H1 (cell line): ENCODE measurements at regions not wholly inside any gene's neighbourhood (a gene's known extent, or its start where the extent isn't known, plus 50 kb on each side); places are given as distances from the start of the nearest gene placed in this dataset.

ENCODE experiments used
- CTCF ChIA-PET: fragments of 300-600 bp; sonication (Branson Sonifier 250); formaldehyde crosslinking; loops from one replicate; lab custom pipeline; 2021; ENCODE audit not compliant: partially characterized antibody; lab: Charles Lee
- POLR2A ChIA-PET: fragments of 300-600 bp; sonication (Branson Sonifier 250); formaldehyde crosslinking; loops from one replicate; lab custom pipeline; 2021; ENCODE audit warnings: inconsistent platforms; ENCODE audit not compliant: partially characterized antibody; lab: Charles Lee
- DNase-seq, 2 experiments: peaks; one replicate each; pipeline versions ENCODE4 v3.0.0 to v3.0.0-alpha.2; 2010 to 2022; ENCODE audit warnings: low spot score in 2 of 2, low read depth in 1 of 2, mixed read lengths in 1 of 2
- FAIRE-seq: peaks from 2 replicates; lab custom pipeline; 2011; peaks lifted over from hg19 to GRCh38; lab: Jason Lieb, UNC
- H2AFZ ChIP-seq: 2 replicates; pipeline ENCODE4 v1.8.1; 2012; ENCODE audit warnings: low read length, inconsistent platforms
- H2AK5ac ChIP-seq: 2 replicates; pipeline ENCODE4 v1.6.1; 2013; ENCODE audit warnings: low read depth, low read length
- H2BK120ac ChIP-seq: replicated peaks from 2 replicates; pipeline ENCODE3; 2013; ENCODE audit warnings: low read depth, low read length, inconsistent platforms
- H2BK12ac ChIP-seq: 2 replicates; pipeline ENCODE4 v1.6.1; 2013; ENCODE audit warnings: low read depth, low read length
- H2BK15ac ChIP-seq: 2 replicates; pipeline ENCODE4 v1.6.1; 2013; ENCODE audit warnings: low read length
- H2BK20ac ChIP-seq: 2 replicates; pipeline ENCODE4 v1.6.1; 2013; ENCODE audit warnings: low read length
- H2BK5ac ChIP-seq: 2 replicates; pipeline ENCODE4 v1.6.1; 2013; ENCODE audit warnings: low read depth, low read length
- H3K14ac ChIP-seq: 2 replicates; pipeline ENCODE4 v1.6.1; 2013; ENCODE audit warnings: inconsistent platforms; ENCODE audit not compliant: insufficient read length
- H3K18ac ChIP-seq: 2 replicates; pipeline ENCODE4 v1.6.1; 2013; ENCODE audit warnings: low read length; ENCODE audit errors: extremely low read depth
- H3K23ac ChIP-seq: 2 replicates; pipeline ENCODE4 v1.6.1; 2013; ENCODE audit warnings: inconsistent platforms; ENCODE audit not compliant: insufficient read length
- H3K23me2 ChIP-seq: 2 replicates; pipeline ENCODE4 v1.6.1; 2013; ENCODE audit warnings: low read depth, low read length
- H3K27ac ChIP-seq: 2 replicates; pipeline ENCODE4 v1.6.1; 2011; ENCODE audit warnings: low read depth, low read length, inconsistent platforms
- H3K27me3 ChIP-seq, 4 experiments: replicated peaks in 1 of 4; 1 replicate in 1 of 4; 2 replicates in 3 of 4; pipeline versions ENCODE4 v1.6.1 to v1.8.1; 2011 to 2013; ENCODE audit warnings: low read length in 3 of 4, mild to moderate bottlenecking in 3 of 4, inconsistent platforms in 2 of 4, mixed read lengths in 2 of 4, moderate library complexity in 1 of 4; ENCODE audit not compliant: control insufficient read depth in 3 of 4, insufficient read depth in 3 of 4; ENCODE audit errors: extremely low read depth in 1 of 4
- H3K36me3 ChIP-seq, 4 experiments: 2 replicates each; pipeline versions ENCODE4 v1.6.1 to v1.8.1; 2011 to 2013; ENCODE audit warnings: mild to moderate bottlenecking in 4 of 4, low read length in 3 of 4, moderate library complexity in 2 of 4, control low read depth in 1 of 4, inconsistent platforms in 1 of 4; ENCODE audit not compliant: insufficient read depth in 4 of 4, control insufficient read depth in 2 of 4
- H3K4ac ChIP-seq: replicated peaks from 2 replicates; pipeline ENCODE3; 2013; ENCODE audit warnings: low read length, low read depth, mixed read lengths, inconsistent platforms; ENCODE audit not compliant: insufficient read length
- H3K4me1 ChIP-seq, 4 experiments: replicated peaks in 1 of 4; 1 replicate in 1 of 4; 2 replicates in 3 of 4; pipeline versions ENCODE4 v1.6.1 to v1.8.1; 2011 to 2013; ENCODE audit warnings: low read length in 3 of 4, inconsistent platforms in 2 of 4, mixed read lengths in 1 of 4; ENCODE audit not compliant: insufficient read depth in 4 of 4, control insufficient read depth in 3 of 4
- H3K4me2 ChIP-seq, 2 experiments: 2 replicates each; pipeline versions ENCODE4 v1.6.1 to v1.8.1; 2011 to 2013; ENCODE audit warnings: low read depth in 2 of 2, low read length in 2 of 2, control low read depth in 1 of 2, inconsistent platforms in 1 of 2, mild to moderate bottlenecking in 1 of 2; ENCODE audit not compliant: insufficient read depth in 1 of 2
- H3K4me3 ChIP-seq, 4 experiments: fragments of 200-600, 300-600 bp in 1 of 4; sonication (generic), shearing (Covaris generic), sonication (Bioruptor Twin) in 1 of 4; 2 replicates each; pipeline versions ENCODE4 v1.5.1 to v1.8.1; 2011 to 2016; ENCODE audit warnings: low read length in 4 of 4, low read depth in 3 of 4, control low read depth in 2 of 4, inconsistent platforms in 2 of 4, mild to moderate bottlenecking in 2 of 4, mixed read lengths in 1 of 4, moderate library complexity in 1 of 4; ENCODE audit not compliant: insufficient read depth in 2 of 4; ENCODE audit errors: extremely low read depth in 1 of 4
- H3K56ac ChIP-seq: replicated peaks from 2 replicates; pipeline ENCODE3; 2013; ENCODE audit warnings: low read depth, mild to moderate bottlenecking, mixed read lengths, low read length, inconsistent platforms; ENCODE audit not compliant: insufficient read length
- H3K79me1 ChIP-seq: 2 replicates; pipeline ENCODE4 v1.6.1; 2013; ENCODE audit warnings: low read depth, low read length, control low read depth
- H3K79me2 ChIP-seq, 2 experiments: 2 replicates each; pipeline versions ENCODE4 v1.6.1 to v1.8.1; 2012 to 2013; ENCODE audit warnings: low read length in 2 of 2, mild to moderate bottlenecking in 2 of 2, inconsistent platforms in 1 of 2; ENCODE audit not compliant: insufficient read depth in 2 of 2, control insufficient read depth in 1 of 2
- H3K9ac ChIP-seq, 4 experiments: replicated peaks in 1 of 4; 1 replicate in 1 of 4; 2 replicates in 3 of 4; pipeline versions ENCODE4 v1.6.1 to v1.8.1; 2011 to 2013; ENCODE audit warnings: low read depth in 3 of 4, low read length in 3 of 4, control low read depth in 2 of 4, mild to moderate bottlenecking in 2 of 4, moderate library complexity in 2 of 4, inconsistent platforms in 1 of 4; ENCODE audit errors: extremely low read depth in 1 of 4
- H3K9me3 ChIP-seq, 2 experiments: 2 replicates each; pipeline versions ENCODE4 v1.6.1 to v1.8.1; 2012 to 2013; ENCODE audit warnings: mild to moderate bottlenecking in 2 of 2, moderate library complexity in 2 of 2, control low read depth in 1 of 2, inconsistent platforms in 1 of 2, low read depth in 1 of 2, low read length in 1 of 2, mixed read lengths in 1 of 2; ENCODE audit not compliant: insufficient read depth in 2 of 2
- H4K20me1 ChIP-seq, 2 experiments: replicated peaks in 1 of 2; 2 replicates each; pipeline versions ENCODE3 to v1.8.1; 2011 to 2013; ENCODE audit warnings: inconsistent platforms in 2 of 2, low read length in 2 of 2, mild to moderate bottlenecking in 1 of 2; ENCODE audit not compliant: insufficient read depth in 2 of 2, control insufficient read depth in 1 of 2
- H4K5ac ChIP-seq: 2 replicates; pipeline ENCODE4 v1.6.1; 2013; ENCODE audit warnings: low read length, low read depth, mixed read lengths, inconsistent platforms; ENCODE audit not compliant: insufficient read length
- H4K8ac ChIP-seq: 2 replicates; pipeline ENCODE4 v1.8.0; 2013; ENCODE audit warnings: mild to moderate bottlenecking, moderate library complexity, low read length, inconsistent platforms; ENCODE audit not compliant: insufficient read depth; ENCODE audit errors: extremely low read depth
- H4K91ac ChIP-seq: replicated peaks from 2 replicates; pipeline ENCODE3; 2013; ENCODE audit warnings: low read length, mixed read lengths, inconsistent platforms; ENCODE audit not compliant: insufficient read length
- BCL11A ChIP-seq, 2 experiments: IDR thresholded peaks; one replicate each; pipeline ENCODE4 v1.6.1; 2011; ENCODE audit warnings: low read depth in 2 of 2, low read length in 2 of 2, mild to moderate bottlenecking in 2 of 2
- BRCA1 ChIP-seq: IDR thresholded peaks from 2 replicates; pipeline ENCODE4 v1.6.1; 2012; ENCODE audit warnings: low read depth, low read length, improper control_type of control experiment
- CBX5 ChIP-seq: fragments of 300-800, 300-1000 bp; sonication (generic); IDR thresholded peaks from 2 replicates; pipeline ENCODE4 v1.7.1; 2016; ENCODE audit warnings: antibody characterized with exemption, low read length, low read depth
- EZH2 ChIP-seq: fragments of 200-600 bp; sonication (generic); IDR thresholded peaks from 2 replicates; pipeline ENCODE4 v1.7.1; 2012; ENCODE audit warnings: low read depth, mild to moderate bottlenecking, moderate library complexity, low read length, inconsistent platforms; ENCODE audit not compliant: severe bottlenecking
- GABPA ChIP-seq: IDR thresholded peaks from 2 replicates; pipeline ENCODE4 v1.6.1; 2011; ENCODE audit warnings: mild to moderate bottlenecking, low read length, moderate library complexity, borderline replicate concordance; ENCODE audit not compliant: insufficient read depth
- HDAC6 ChIP-seq: IDR thresholded peaks from one replicate; pipeline ENCODE4 v1.7.1; 2012; ENCODE audit warnings: low read depth, mild to moderate bottlenecking, inconsistent platforms, low read length, moderate library complexity
- JUND ChIP-seq: IDR thresholded peaks from 2 replicates; pipeline ENCODE4 v1.6.1; 2011; ENCODE audit warnings: mild to moderate bottlenecking, improper control_type of control experiment, low read length
- KDM1A ChIP-seq: fragments of 200-600, 300-600 bp; sonication (generic); IDR thresholded peaks from 2 replicates; pipeline ENCODE4 v1.7.1; 2016; ENCODE audit warnings: mild to moderate bottlenecking, low read length, borderline replicate concordance
- MAX ChIP-seq: IDR thresholded peaks from 2 replicates; pipeline ENCODE4 v1.6.1; 2012; ENCODE audit warnings: inconsistent platforms
- NANOG ChIP-seq: IDR thresholded peaks from 2 replicates; pipeline ENCODE4 v1.6.1; 2011; ENCODE audit warnings: low read length, low read depth, mild to moderate bottlenecking, inconsistent platforms; ENCODE audit not compliant: insufficient read depth, poor library complexity, severe bottlenecking
- SAP30 ChIP-seq: fragments of 300-600 bp; sonication (generic); IDR thresholded peaks from 2 replicates; pipeline ENCODE4 v1.7.1; 2012; ENCODE audit warnings: low read length, moderate library complexity, mild to moderate bottlenecking, inconsistent platforms; ENCODE audit not compliant: insufficient read depth, insufficient replicate concordance
- SP2 ChIP-seq: IDR thresholded peaks from 2 replicates; pipeline ENCODE4 v1.6.1; 2012; ENCODE audit warnings: mild to moderate bottlenecking, low read length, inconsistent platforms
- TAF1 ChIP-seq: IDR thresholded peaks from 2 replicates; pipeline ENCODE4 v1.6.1; 2011; ENCODE audit warnings: mild to moderate bottlenecking, low read depth, low read length
- YY1 ChIP-seq: IDR thresholded peaks from 2 replicates; pipeline ENCODE4 v1.6.1; 2011; ENCODE audit warnings: low read depth, mild to moderate bottlenecking, low read length
- ZNF274 ChIP-seq: IDR thresholded peaks from 2 replicates; pipeline ENCODE4 v1.7.0; 2012; ENCODE audit warnings: low read length, borderline replicate concordance; ENCODE audit errors: extremely low read depth
- TF ChIP-seq, protein P1 (sequence below): IDR thresholded peaks from 2 replicates; pipeline ENCODE4 v1.6.1; 2011; ENCODE audit warnings: low read depth, mild to moderate bottlenecking, low read length; ENCODE audit not compliant: insufficient read depth

GRCh38 chr5:167594061-167594435 lies 697.4 kb upstream of the WWC1 start:
- Histone ChIP-seq H3K27ac (no peak overlapping the region), H3K14ac (no peak overlapping the region), H2BK12ac (no peak overlapping the region), H3K79me1 (no peaks in the 10 kb centered on the region), H3K9ac (no peak overlapping the region), H3K4me3 (no peak overlapping the region), H4K91ac (no peak overlapping the region), H3K9me3 (no peaks in the 10 kb centered on the region), H3K4ac (no peak overlapping the region), H2BK20ac (no peak overlapping the region), H2AFZ (no peak overlapping the region), H4K8ac (no peak overlapping the region), H3K27me3 (no peaks in the 10 kb centered on the region), H4K5ac (no peak overlapping the region), H2BK120ac (no peak overlapping the region), H3K79me2 (no peaks in the 10 kb centered on the region), H4K20me1 (no peaks in the 10 kb centered on the region), H3K56ac (no peak overlapping the region), H2AK5ac (no peak overlapping the region), H3K18ac (no peak overlapping the region), H3K4me1 (no peaks in the 10 kb centered on the region), H2BK15ac (no peak overlapping the region), H3K23ac (no peak overlapping the region), H3K36me3 (no peaks in the 10 kb centered on the region), H2BK5ac (no peak overlapping the region), H3K23me2 (no peaks in the 10 kb centered on the region), H3K4me2 (no peak overlapping the region)
- FAIRE-seq: no peak
- ChIA-PET POLR2A (interaction anchor here (0.5 kb wide), 1 partner anchor 11 kb away, joined by 3 read pairs; no protein-coding TSS in a partner anchor), CTCF (no interaction called here)
- no peak for DNase-seq
- TF ChIP-seq KDM1A (no peak), EZH2 (no peak), SAP30 (no peak), MAX (no peak), ZNF274 (no peak), BRCA1 (no peak), CBX5 (no peak), HDAC6 (no peak), BCL11A (IDR thresholded peaks at IDR 0.05; ENCODE audit: low read depth in 2 of 2, low read length in 2 of 2) (no peak), JUND (no peak), GABPA (no peak), SP2 (no peak), NANOG (no peak), YY1 (no peak), TAF1 (no peak)
- TF ChIP-seq, protein P1, sequence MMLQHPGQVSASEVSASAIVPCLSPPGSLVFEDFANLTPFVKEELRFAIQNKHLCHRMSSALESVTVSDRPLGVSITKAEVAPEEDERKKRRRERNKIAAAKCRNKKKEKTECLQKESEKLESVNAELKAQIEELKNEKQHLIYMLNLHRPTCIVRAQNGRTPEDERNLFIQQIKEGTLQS: no peak
